AG04450 (cell line): ENCODE measurements at regions not wholly inside any gene's neighbourhood (a gene's known extent, or its start where the extent isn't known, plus 50 kb on each side); places are given as distances from the start of the nearest gene placed in this dataset.

ENCODE experiments used
- CTCF ChIA-PET: fragments of 300-600, 350-600 bp; formaldehyde crosslinking; extraction: SDS; loops from one replicate; lab custom pipeline; 2022; ENCODE audit warnings: antibody characterized with exemption, inconsistent platforms; lab: Charles Lee
- POLR2A ChIA-PET: fragments of 350-600 bp; formaldehyde crosslinking; extraction: SDS; loops from one replicate; lab custom pipeline; 2021; ENCODE audit warnings: antibody characterized with exemption, inconsistent platforms; lab: Yijun Ruan, JAX
- DNase-seq: peaks from one replicate; pipeline ENCODE4 v3.0.0-alpha.2; 2011; ENCODE audit warnings: low read depth, low spot score
- H3K27ac ChIP-seq: one replicate; pipeline ENCODE4 v1.5.1; 2012; ENCODE audit warnings: low read depth, low read length, control low read depth
- H3K27me3 ChIP-seq: one replicate; pipeline ENCODE4 v1.6.0; 2012; ENCODE audit warnings: low read length; ENCODE audit not compliant: control insufficient read depth, insufficient read depth
- H3K4me3 ChIP-seq: 2 replicates; pipeline ENCODE4 v1.5.1; 2011; ENCODE audit warnings: mild to moderate bottlenecking, low read depth, low read length, control low read depth
- H3K9me3 ChIP-seq: 2 replicates; pipeline ENCODE4 v1.5.1; 2012; ENCODE audit warnings: low read length; ENCODE audit not compliant: control insufficient read depth, insufficient read depth
- TF ChIP-seq, protein P1 (sequence below): IDR thresholded peaks from 2 replicates; pipeline ENCODE4 v1.5.1; 2011; ENCODE audit warnings: low read depth, low read length, control low read depth, inconsistent platforms

DNA sequence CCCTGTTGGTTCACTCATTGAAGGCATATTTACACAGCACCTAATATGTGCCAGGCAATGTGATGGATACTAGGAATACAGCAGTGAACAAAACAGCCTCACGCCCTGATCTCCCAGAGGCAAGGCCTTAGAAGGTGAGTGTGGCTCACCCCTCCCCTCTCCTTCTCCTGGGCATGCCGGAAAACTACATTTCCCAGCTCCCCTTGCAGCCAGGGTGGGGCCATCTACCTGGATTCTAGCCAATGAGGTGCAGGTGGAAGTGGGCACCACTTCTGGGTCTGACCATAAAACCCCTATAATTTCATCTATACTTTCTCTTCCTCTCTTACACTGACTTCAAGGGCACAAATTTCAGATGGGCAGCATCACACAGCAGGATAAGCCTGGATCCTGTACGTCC, 63.8 kb downstream of the FBXO2 start:
- Histone ChIP-seq H3K27me3 (no peaks in the 10 kb centered on the region), H3K9me3 (no peaks in the 10 kb centered on the region), H3K4me3 (no peak overlapping the region), H3K27ac (no peak overlapping the region)
- no peak for DNase-seq
- CTCF ChIA-PET: no interaction called here
- TF ChIP-seq, protein P1, sequence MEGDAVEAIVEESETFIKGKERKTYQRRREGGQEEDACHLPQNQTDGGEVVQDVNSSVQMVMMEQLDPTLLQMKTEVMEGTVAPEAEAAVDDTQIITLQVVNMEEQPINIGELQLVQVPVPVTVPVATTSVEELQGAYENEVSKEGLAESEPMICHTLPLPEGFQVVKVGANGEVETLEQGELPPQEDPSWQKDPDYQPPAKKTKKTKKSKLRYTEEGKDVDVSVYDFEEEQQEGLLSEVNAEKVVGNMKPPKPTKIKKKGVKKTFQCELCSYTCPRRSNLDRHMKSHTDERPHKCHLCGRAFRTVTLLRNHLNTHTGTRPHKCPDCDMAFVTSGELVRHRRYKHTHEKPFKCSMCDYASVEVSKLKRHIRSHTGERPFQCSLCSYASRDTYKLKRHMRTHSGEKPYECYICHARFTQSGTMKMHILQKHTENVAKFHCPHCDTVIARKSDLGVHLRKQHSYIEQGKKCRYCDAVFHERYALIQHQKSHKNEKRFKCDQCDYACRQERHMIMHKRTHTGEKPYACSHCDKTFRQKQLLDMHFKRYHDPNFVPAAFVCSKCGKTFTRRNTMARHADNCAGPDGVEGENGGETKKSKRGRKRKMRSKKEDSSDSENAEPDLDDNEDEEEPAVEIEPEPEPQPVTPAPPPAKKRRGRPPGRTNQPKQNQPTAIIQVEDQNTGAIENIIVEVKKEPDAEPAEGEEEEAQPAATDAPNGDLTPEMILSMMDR: no peak
- POLR2A ChIA-PET: no interaction called here
